Stimulated activated naive CD8-positive, alpha-beta T cell treated with anti-CD3 and anti-CD28 coated beads, Interleukin-15, Interleukin-2, amounts not matched to agents 100 U/mL and 50 U/mL, for 24 hours (primary cell): ENCODE measurements at regions not wholly inside any gene's neighbourhood (a gene's known extent, or its start where the extent isn't known, plus 50 kb on each side); places are given as distances from the start of the nearest gene placed in this dataset.
"Not testable (repeated sequence)": the region's sequence is repeated elsewhere in the genome, so short reads cannot be mapped to it uniquely, and the experiment has no call there.

Experiments
- ATAC-seq: fragments of 150-1000 bp; cut with Tn5 transposase; one replicate; pipeline ENCODE4 v1.10.0; 2021
- DNase-seq: peaks from one replicate; pipeline ENCODE4 v3.0.0; 2021

- no peak for DNase-seq
- no peak for ATAC-seq
Observed at GRCh38 chr4:178966644-178967043, 1524.4 kb upstream of the AGA start.

GRCh38 chr4:178970433-178971140, 1528.3 kb upstream of the AGA start:
- no peak for ATAC-seq
- no peak for DNase-seq

GRCh38 chr4:178976861-178977260, 1534.6 kb upstream of the AGA start:
- ATAC-seq (no peak), DNase-seq (no peak)

GRCh38 chr4:178993306-178993705, 1551.1 kb upstream of the AGA start:
- no peak for ATAC-seq
- DNase-seq, result no peak

- no peak for DNase-seq
- ATAC-seq, result no peak
Observed at GRCh38 chr4:179001918-179002317, 1559.7 kb upstream of the AGA start.

- no peak for DNase-seq
- no peak for ATAC-seq
Observed at GRCh38 chr4:179007755-179008154, 1565.5 kb upstream of the AGA start.

GRCh38 chr4:179017581-179017980, 1575.3 kb upstream of the AGA start:
- ATAC-seq, result no peak

GRCh38 chr4:179027569-179027968, 1585.3 kb upstream of the AGA start:
- no peak for ATAC-seq
- DNase-seq, result no peak

More at GRCh38 chr4:179017581-179017980, 1575.3 kb upstream of the AGA start:
- DNase-seq, result no peak

- no peak for ATAC-seq
- DNase-seq, result no peak
Observed at GRCh38 chr4:179028321-179028720, 1586.1 kb upstream of the AGA start.

GRCh38 chr4:179029683-179030082, 1587.4 kb upstream of the AGA start:
- DNase-seq (no peak), ATAC-seq (no peak)

- ATAC-seq (no peak), DNase-seq (no peak)
Observed at GRCh38 chr4:179040259-179040658, 1598.0 kb upstream of the AGA start.

- no peak for ATAC-seq
- DNase-seq, result no peak
Observed at GRCh38 chr4:179048839-179049453, 1606.7 kb upstream of the AGA start.

- DNase-seq (no peak), ATAC-seq (no peak)
Observed at GRCh38 chr4:179051206-179051605, 1609.0 kb upstream of the AGA start.

GRCh38 chr4:179059396-179059795, 1617.2 kb upstream of the AGA start:
- ATAC-seq, result no peak
- no peak for DNase-seq

GRCh38 chr4:179066254-179066653, 1624.0 kb upstream of the AGA start:
- not testable (repeated sequence) for ATAC-seq, DNase-seq

- DNase-seq (no peak), ATAC-seq (no peak)
Observed at GRCh38 chr4:179071131-179071530, 1628.9 kb upstream of the AGA start.

- DNase-seq (no peak), ATAC-seq (no peak)
Observed at GRCh38 chr4:179076865-179077264, 1634.6 kb upstream of the AGA start.

GRCh38 chr4:179095585-179096221, 1653.5 kb upstream of the AGA start:
- DNase-seq, result no peak
- ATAC-seq, result no peak

- DNase-seq (no peak), ATAC-seq (no peak)
Observed at GRCh38 chr4:179097741-179098140, 1655.5 kb upstream of the AGA start.

GRCh38 chr4:179110356-179110755, 1668.1 kb upstream of the AGA start:
- DNase-seq (no peak), ATAC-seq (no peak)

GRCh38 chr4:179110816-179111215, 1668.6 kb upstream of the AGA start:
- ATAC-seq, result no peak
- no peak for DNase-seq

- DNase-seq, result no peak
- ATAC-seq, result no peak
Observed at GRCh38 chr4:179112441-179113170, 1670.4 kb upstream of the AGA start.

- DNase-seq, result no peak
- no peak for ATAC-seq
Observed at GRCh38 chr4:179114615-179115014, 1672.4 kb upstream of the AGA start.
